HG03196 (cell line): ENCODE measurements at regions not wholly inside any gene's neighbourhood (a gene's known extent, or its start where the extent isn't known, plus 50 kb on each side); places are given as distances from the start of the nearest gene placed in this dataset.

ENCODE experiments used
- ATAC-seq: cut with Tn5 transposase; IDR thresholded peaks from one replicate; pipeline ENCODE4 v1.9.1; 2021; ENCODE audit not compliant: unreplicated experiment

GRCh38 chr12:130070126-130070611 is 92.1 kb upstream of the FZD10 start:
- ATAC-seq, result no peak

- no peak for ATAC-seq
Observed at GRCh38 chr12:130073721-130074120, 88.5 kb upstream of the FZD10 start.

GRCh38 chr12:130074661-130075406 is 87.4 kb upstream of the FZD10 start:
- ATAC-seq, result no peak

GRCh38 chr12:130075497-130076076 is 86.7 kb upstream of the FZD10 start:
- no peak for ATAC-seq

- ATAC-seq, result no peak
Observed at GRCh38 chr12:130076126-130076525, 86.1 kb upstream of the FZD10 start.

- ATAC-seq, result no peak
Observed at GRCh38 chr12:130076752-130077151, 85.5 kb upstream of the FZD10 start.

- no peak for ATAC-seq
Observed at GRCh38 chr12:130078852-130079251, 83.4 kb upstream of the FZD10 start.

- no peak for ATAC-seq
Observed at GRCh38 chr12:130079279-130079678, 83.0 kb upstream of the FZD10 start.

- ATAC-seq, result no peak
Observed at GRCh38 chr12:130080205-130080604, 82.1 kb upstream of the FZD10 start.

- no peak for ATAC-seq
Observed at GRCh38 chr12:130081117-130081805, 81.0 kb upstream of the FZD10 start.

- no peak for ATAC-seq
Observed at GRCh38 chr12:130083002-130083401, 79.3 kb upstream of the FZD10 start.

- ATAC-seq, result no peak
Observed at GRCh38 chr12:130083734-130084133, 78.5 kb upstream of the FZD10 start.

GRCh38 chr12:130084359-130084758 is 77.9 kb upstream of the FZD10 start:
- no peak for ATAC-seq

GRCh38 chr12:130086248-130086647 is 76.0 kb upstream of the FZD10 start:
- no peak for ATAC-seq

- no peak for ATAC-seq
Observed at GRCh38 chr12:130086797-130087196, 75.5 kb upstream of the FZD10 start.

GRCh38 chr12:130087222-130087621 is 75.0 kb upstream of the FZD10 start:
- no peak for ATAC-seq

- ATAC-seq, result no peak
Observed at GRCh38 chr12:130088504-130088903, 73.8 kb upstream of the FZD10 start.

- no peak for ATAC-seq
Observed at GRCh38 chr12:130090542-130090941, 71.7 kb upstream of the FZD10 start.

- ATAC-seq, result no peak
Observed at GRCh38 chr12:130093380-130093779, 68.9 kb upstream of the FZD10 start.

- ATAC-seq, result no peak
Observed at GRCh38 chr12:130097342-130097741, 64.9 kb upstream of the FZD10 start.

GRCh38 chr12:130097798-130098255 is 64.4 kb upstream of the FZD10 start:
- no peak for ATAC-seq
